ENCODE measurements at regions not wholly inside any gene's neighbourhood (a gene's known extent, or its start where the extent isn't known, plus 50 kb on each side); places are given as distances from the start of the nearest gene placed in this dataset.

DNA sequence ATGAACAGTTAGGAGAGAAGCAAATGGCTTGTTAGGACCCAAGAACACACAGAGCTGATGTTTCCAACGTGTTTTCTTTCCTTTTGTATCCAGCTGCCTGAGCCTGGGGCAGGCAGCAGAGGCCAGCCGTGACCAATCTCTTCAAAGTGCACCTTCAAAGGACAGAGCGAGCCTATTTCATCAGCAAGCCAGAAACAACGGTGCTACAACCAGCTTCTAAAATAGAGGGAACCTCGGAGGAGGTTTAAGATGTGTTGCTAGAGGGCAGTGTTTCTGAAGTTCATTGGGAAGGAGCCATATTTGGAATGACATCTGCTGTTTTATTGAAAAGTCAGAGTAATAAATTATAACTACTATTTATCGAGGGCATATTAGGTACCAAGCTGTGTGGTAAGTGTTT, 56.2 kb upstream of the RFC3 start:
- intact Hi-C loops (cut with DNase I): loop anchor here in 1 of 4 donors (5.0 kb wide), 1 partner anchor 1961 kb away; no protein-coding TSS in a partner anchor

DNA sequence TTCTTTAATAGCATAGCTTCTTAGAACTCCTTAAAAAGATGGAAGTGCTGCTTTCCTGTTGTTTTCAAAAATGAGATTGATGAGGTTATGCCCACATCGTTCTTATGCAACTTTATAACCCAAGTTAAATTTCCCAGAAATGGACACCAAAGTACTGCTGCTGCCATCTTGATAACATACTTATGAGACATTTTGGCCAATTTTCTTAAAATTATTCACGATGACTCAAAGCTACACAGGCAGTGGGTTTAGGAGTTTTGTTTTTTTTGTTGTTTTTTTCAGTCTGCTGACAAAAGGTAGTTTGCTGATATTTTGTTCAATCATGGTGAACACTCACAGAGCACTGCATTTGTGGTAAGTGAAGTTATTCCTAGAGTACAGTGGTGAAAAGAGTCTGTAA, 54.9 kb upstream of the RFC3 start:
- H3K36me3 ChIP-seq: no peaks in the 10 kb centered on the region
- no peak for TF ChIP-seq EP300 (IDR thresholded peaks at IDR 0.05)
- TF ChIP-seq POLR2A (IDR thresholded peaks at IDR 0.05): no peak
- TF ChIP-seq, protein P1, sequence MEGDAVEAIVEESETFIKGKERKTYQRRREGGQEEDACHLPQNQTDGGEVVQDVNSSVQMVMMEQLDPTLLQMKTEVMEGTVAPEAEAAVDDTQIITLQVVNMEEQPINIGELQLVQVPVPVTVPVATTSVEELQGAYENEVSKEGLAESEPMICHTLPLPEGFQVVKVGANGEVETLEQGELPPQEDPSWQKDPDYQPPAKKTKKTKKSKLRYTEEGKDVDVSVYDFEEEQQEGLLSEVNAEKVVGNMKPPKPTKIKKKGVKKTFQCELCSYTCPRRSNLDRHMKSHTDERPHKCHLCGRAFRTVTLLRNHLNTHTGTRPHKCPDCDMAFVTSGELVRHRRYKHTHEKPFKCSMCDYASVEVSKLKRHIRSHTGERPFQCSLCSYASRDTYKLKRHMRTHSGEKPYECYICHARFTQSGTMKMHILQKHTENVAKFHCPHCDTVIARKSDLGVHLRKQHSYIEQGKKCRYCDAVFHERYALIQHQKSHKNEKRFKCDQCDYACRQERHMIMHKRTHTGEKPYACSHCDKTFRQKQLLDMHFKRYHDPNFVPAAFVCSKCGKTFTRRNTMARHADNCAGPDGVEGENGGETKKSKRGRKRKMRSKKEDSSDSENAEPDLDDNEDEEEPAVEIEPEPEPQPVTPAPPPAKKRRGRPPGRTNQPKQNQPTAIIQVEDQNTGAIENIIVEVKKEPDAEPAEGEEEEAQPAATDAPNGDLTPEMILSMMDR (IDR thresholded peaks at IDR 0.05): no peak
- H3K4me3 ChIP-seq: no peak overlapping the region
- no peak overlapping the region for H3K27ac ChIP-seq
- no peak for DNase-seq
- H3K27me3 ChIP-seq: no peaks in the 10 kb centered on the region
- H3K9me3 ChIP-seq: no peaks in the 10 kb centered on the region
- WGBS, 3 donors: 68 to 77% (median 76%) methylated on average over 2 of the region's 2 CpGs
- no peaks in the 10 kb centered on the region for H3K4me1 ChIP-seq (ENCODE audit: insufficient read depth)
- intact Hi-C loops (cut with DNase I): loop anchor here in 1 of 4 donors (5.0 kb wide), 1 partner anchor 1959 kb away; no protein-coding TSS in a partner anchor

More for the DNA sequence above, 56.2 kb upstream of the RFC3 start:
- H3K27ac ChIP-seq: no peak overlapping the region
- H3K4me3 ChIP-seq: no peak overlapping the region
- H3K4me1 ChIP-seq (ENCODE audit: insufficient read depth): no peaks in the 10 kb centered on the region
- H3K27me3 ChIP-seq: no peaks in the 10 kb centered on the region
- TF ChIP-seq, protein P1 (IDR thresholded peaks at IDR 0.05): no peak
- TF ChIP-seq POLR2A (IDR thresholded peaks at IDR 0.05): no peak
- TF ChIP-seq EP300 (IDR thresholded peaks at IDR 0.05): no peak
- H3K9me3 ChIP-seq: no peaks in the 10 kb centered on the region
- no peaks in the 10 kb centered on the region for H3K36me3 ChIP-seq
- 40 to 58% (median 49%) methylated on average over 6 of the region's 6 CpGs for WGBS, 3 donors
- DNase-seq: no peak

DNA sequence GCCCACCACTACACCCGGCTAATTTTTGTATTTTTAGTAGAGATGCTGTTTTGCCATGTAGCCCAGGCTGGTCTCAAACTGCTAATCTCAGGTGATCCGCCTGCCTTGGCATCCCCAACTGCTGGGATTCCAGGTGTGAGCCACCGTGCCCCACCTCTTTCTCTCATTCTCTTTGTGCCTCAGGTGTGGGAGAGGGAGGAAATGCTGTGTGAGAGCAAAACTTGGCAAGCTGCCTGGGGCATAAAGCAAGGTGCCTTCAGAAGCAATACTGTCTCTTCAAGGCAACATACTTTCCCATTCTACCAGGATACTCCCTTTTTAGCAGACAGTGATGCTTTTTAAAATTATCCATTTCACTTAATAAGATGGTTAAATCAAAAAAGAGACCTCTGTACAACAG, 53.2 kb upstream of the RFC3 start:
- Histone ChIP-seq H3K4me1 (ENCODE audit: insufficient read depth) (no peaks in the 10 kb centered on the region), H3K4me3 (no peak overlapping the region), H3K9me3 (no peaks in the 10 kb centered on the region), H3K27me3 (no peaks in the 10 kb centered on the region), H3K27ac (no peak overlapping the region), H3K36me3 (no peaks in the 10 kb centered on the region)
- TF ChIP-seq POLR2A (IDR thresholded peaks at IDR 0.05) (no peak), EP300 (IDR thresholded peaks at IDR 0.05) (no peak)
- TF ChIP-seq, protein P1 (IDR thresholded peaks at IDR 0.05): no peak
- DNase-seq: no peak
- intact Hi-C loops (cut with DNase I): loop anchor here in 1 of 4 donors (5.0 kb wide), 1 partner anchor 1958 kb away; no protein-coding TSS in a partner anchor
- WGBS, 3 donors: 57 to 78% (median 66%) methylated on average over 3 of the region's 3 CpGs

DNA sequence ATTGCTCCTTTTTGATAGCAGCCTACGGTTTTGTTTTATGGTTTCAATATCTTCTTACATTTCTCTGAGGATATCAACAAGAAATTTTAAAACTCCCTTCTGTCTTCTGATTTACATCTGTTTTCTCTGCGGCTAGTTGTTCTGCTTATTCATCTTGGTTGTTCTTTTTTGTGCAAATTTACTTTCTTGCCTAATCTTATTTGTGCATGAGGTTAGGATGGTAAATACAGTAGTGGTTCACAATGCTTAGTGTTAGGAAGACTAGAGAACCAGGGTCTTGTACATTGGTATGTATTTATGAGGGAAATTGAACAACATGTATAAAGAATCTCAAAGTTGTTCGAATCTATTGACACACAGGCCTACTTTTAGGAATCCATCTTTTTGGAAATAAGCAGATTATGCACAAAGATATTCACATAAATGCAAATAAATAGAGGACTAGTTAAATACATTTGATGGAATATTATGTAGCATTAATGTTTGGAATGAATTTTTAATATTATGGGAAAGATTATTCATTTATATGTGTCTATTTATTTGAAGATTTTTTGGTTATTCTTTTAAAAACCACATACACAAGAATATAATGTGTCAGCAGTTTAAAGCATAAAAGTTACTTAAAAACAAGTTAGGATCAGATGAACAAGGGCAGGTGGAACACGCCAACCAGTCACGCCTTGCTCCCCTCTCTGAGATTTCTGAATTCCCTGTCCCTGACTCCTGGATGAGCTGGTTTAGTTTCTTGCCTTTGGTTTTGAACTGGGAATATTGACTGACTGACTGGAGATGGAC, 51.4 kb upstream of the RFC3 start:
- H3K4me1 ChIP-seq (ENCODE audit: insufficient read depth): no peaks in the 10 kb centered on the region
- H3K36me3 ChIP-seq: no peaks in the 10 kb centered on the region
- DNase-seq: no peak
- intact Hi-C loops (cut with DNase I): no loop called here
- TF ChIP-seq EP300 (IDR thresholded peaks at IDR 0.05) (no peak), POLR2A (IDR thresholded peaks at IDR 0.05) (no peak)
- TF ChIP-seq, protein P1 (IDR thresholded peaks at IDR 0.05): no peak
- H3K27me3 ChIP-seq: no peaks in the 10 kb centered on the region
- no peak overlapping the region for H3K27ac ChIP-seq
- no peaks in the 10 kb centered on the region for H3K9me3 ChIP-seq
- 88 to 91% (median 90%) methylated on average over 5 of the region's 5 CpGs for WGBS, 3 donors
- no peak overlapping the region for H3K4me3 ChIP-seq

Measured in ovary (tissue), 7 donors.